ENCODE measurements at regions not wholly inside any gene's neighbourhood (a gene's known extent, or its start where the extent isn't known, plus 50 kb on each side); places are given as distances from the start of the nearest gene placed in this dataset.
"Not testable (repeated sequence)": the region's sequence is repeated elsewhere in the genome, so short reads cannot be mapped to it uniquely, and the experiment has no call there.

DNA sequence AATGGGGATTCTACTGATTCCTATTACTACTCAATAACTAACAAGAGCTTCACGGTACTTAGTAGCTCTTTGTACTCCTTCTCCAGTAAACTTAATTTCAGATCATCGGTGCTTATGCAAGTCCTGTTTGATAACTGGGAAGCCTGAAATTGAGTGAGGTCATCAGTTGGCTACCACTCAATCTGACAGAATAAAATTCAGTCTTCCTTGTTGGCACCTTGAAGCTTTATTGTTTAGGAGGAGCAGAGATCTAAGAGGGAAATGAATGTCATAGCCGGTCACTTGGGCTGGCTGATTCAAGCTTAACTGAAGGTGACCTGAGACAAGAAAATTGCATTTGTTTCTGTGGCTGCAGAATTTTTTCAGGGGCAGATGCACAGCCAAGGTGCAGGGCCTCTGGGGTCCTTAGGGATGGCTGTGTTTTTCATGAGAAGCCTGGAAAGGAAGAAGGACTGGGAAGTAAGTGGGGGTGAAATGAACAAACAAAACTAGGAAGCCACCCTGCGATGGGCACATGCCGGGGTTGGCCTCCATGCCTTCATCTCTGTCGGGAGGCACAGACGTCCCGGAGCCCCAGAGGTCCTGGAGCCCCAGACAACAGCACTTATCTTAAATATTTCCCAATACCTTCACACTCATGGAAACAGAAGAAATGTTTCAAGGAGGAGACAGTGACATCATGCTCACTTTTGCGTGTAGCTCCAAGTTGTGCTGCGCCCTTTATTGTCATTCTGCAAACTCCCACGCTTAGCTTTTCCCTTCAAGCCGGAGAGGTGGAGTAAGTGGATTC is 85.0 kb upstream of the KIF5B start:
- no peak for DNase-seq (ENCODE audit: low read depth, low spot score)

DNA sequence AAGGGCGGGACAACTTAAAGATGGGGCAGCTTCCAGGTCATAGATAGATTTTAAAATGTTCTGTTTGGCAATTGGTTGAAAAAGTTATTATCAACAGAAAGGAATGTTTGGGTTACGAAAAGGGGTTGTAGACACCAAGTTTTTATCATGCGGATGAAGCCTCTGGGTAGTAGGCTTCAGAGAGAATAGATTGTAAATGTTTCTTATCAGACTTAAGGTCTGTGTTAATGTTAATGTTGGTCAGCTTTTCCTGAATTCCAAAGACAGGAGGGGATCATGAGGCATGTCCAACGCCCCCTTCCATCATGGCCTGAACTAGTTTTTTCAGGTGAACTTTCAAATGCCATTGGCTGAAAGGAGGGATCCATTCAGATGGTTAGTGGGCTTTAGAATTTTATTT is 84.2 kb upstream of the KIF5B start:
- DNase-seq (ENCODE audit: low read depth, low spot score): no peak

DNA sequence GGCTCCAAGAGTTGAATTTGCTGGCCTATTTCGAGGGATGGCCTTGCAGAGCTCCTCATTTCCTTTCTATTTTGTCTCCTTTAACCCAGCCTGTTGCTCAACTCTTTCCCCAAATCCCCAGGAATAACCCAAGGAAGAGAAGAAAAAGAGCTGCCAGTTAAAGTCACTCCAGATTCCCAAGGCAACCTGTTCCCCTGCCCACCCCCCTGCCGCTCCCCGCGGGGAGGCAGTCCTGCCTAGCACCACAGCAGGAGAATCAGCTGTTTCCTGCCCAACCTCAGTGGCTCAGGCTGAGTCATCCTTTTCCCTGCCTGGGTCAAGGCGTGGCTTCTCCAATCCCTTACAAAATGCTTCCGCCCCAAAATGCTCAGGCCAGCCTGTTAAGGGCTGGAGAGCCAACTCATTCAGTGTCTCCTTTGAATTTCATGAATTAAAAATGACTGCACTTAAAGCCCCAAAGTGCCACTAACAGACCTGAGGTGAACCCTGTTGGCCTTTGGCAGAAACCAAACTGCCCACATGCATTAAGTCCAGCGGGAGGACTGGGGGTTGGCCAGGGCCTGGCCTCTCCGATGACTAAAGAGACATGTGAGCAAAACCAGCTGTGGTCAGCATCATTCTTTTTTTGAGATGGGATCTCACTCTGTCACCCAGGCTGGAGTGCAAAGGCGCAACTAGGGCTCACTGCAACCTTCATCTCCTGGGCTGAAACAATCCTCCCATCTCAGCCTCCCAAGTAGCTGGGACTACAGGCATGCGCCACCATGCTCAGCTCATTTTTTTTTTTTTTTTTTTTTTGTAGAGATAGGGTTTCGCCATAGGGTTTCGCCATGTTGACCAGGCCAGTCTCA is 83.2 kb upstream of the KIF5B start:
- no peak for DNase-seq (ENCODE audit: low read depth, low spot score)

DNA sequence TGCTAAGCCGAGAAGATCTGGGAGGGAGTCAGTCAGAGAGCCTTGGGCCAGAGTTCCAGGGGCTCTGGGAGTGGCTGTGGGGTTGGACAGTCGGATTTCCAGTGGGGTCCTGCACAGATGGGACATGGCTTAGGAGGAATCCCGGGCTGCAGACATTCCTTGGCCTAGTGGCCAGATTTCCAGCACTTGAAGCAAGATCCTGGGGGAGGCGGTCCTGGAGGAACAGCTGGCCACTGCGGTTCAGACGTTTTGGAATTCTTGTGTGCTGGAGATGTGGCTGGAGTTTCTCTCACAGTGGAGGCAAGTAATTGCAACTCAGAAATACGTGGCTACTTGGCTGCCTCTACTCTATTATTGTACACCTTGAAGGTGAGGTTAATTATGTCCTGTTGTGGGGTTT is 80.7 kb upstream of the KIF5B start:
- DNase-seq (ENCODE audit: low read depth, low spot score): not testable (repeated sequence)

DNA sequence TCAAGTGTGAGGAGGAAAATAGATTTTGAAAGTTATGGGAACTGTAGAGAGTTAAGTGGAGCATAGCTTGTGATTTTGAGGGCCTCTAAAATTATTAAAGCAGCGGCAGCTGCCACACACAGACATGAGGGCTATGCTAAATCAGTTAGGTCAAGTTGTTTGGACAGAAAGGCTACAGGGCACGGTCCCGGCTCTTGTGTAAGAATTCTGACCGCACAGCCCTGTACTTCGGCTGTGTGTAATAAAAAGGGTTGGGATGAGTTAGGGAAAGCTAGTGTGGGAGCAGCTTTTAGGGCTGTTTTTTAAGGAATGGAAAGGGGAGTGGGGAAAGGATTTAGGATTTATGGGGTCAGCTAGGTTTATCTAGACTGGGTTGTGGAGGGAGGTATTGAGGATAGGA is 79.6 kb upstream of the KIF5B start:
- not testable (repeated sequence) for DNase-seq (ENCODE audit: low read depth, low spot score)

DNA sequence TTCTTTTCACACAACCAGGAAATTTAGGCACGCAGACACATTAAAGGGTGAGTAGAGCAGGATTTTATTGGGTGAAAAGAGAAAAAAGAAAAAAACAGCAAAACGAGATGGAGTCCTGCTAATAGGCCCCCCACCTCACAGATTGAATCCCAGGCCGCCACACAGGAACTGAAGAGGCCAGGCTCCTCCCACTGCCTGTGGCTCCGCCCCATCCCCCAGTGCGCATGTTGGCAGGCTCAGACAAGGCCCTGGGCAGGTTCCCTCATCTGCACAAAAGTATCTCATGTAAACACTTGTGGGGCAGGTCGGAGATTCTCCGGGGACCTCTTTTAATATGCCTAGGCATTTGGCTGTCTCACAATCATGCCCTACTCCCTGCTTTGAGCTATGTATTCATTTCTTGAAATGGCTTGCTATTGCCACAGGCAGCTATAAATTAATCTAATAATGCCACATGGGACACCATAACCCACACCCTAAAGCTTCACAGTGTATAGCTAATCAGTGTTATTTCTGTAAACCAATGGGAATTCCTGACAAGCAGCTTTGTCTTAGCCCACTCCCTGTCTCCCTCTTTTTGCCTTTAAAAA is 76.2 kb upstream of the KIF5B start:
- no peak for DNase-seq (ENCODE audit: low read depth, low spot score)

DNA sequence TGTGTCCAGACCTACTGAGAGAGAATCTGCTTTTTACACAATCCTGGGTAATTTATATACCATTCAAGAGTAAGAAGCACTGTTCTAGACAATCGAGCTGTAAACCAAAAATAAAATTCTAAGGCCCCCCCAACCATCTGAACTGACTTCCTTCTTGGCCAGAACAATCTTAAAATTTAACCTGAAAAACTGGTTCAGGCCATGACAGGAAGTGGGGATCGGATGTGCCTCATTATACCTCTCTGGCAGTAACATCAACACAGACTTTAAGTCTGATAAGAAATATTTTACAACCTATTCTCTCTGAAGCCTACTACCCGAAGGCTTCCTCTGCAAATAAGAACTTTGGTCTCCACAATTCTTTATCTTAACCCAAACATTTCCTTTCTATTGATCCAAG is 75.2 kb upstream of the KIF5B start:
- no peak for DNase-seq (ENCODE audit: low read depth, low spot score)

DNA sequence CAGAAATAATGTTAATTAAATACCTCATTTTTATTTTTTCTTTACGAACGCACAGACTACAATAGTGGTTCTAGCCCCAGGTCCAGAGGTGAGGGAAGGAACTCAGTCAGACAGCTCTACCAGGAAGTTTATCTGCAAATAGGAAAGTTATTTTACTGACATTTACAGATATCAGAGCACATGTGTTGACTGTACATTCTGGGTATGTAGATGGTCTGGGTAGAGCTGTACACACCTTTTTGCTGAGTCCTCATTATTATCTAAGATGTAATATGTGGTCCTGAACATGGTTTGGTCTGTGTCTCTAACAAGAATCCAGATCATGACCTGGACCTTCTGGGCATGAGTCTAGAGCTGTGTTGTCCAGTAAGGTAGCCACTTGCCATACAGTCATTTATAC is 74.6 kb upstream of the KIF5B start:
- DNase-seq (ENCODE audit: low read depth, low spot score): no peak

DNA sequence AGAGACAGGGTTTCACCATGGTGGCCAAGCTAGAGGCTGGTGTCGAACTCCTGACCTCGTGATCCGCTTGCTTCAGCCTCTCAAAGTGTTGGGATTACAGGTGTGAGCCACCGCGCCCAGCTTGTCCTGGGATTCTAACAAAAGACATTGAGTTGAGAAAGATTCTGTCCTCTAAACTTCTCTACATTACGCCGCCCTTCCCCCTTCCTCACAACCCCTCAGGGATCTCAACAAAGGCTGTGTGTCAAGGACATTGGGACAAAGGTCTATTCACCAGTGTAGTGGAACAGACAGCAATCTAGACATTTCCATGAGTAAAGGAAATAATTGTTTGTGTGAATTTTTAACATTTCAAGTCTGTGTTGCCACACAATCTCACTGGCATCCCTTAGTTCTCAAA is 68.8 kb upstream of the KIF5B start:
- DNase-seq (ENCODE audit: low read depth, low spot score): no peak

DNA sequence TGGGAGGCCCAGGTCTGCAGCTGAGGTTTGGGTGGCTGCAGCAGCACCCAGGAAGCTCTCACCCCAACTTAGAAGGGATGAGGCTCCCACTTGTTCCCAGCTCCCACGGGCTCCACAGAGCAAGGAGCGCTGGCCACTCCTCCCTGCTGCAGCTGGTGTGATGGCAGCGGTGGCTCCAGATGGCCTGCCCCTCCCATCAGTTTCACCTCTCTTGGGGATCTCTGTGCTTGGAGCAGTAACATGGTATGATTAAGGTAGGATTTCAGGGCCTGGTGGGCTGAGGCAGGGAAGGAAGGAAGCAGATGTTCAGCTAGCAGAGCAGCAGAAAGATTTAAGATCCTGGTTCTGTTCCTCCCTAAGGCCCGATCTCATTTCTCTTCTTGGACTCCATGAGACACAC is 66.8 kb upstream of the KIF5B start:
- no peak for DNase-seq (ENCODE audit: low read depth, low spot score)

DNA sequence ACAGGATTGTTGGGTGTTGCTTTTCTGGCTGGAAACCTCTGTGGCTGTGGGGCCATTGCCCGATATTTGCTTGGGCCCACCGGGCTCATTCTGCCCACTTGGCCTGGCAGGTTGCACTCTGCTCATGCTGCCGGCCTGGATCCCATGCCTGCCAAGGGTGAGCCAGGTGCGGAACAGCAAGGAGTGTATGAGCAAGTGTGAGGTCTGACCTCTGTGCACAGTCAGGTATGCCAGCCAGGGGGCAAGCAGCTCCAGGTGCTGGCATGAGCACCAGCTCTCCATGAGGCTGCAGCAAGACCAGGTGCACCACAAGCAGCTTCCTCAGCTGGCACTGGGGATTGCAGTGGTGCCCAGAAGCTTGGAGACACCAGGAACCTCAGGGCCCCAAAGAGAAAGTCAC is 65.4 kb upstream of the KIF5B start:
- no peak for DNase-seq (ENCODE audit: low read depth, low spot score)

DNA sequence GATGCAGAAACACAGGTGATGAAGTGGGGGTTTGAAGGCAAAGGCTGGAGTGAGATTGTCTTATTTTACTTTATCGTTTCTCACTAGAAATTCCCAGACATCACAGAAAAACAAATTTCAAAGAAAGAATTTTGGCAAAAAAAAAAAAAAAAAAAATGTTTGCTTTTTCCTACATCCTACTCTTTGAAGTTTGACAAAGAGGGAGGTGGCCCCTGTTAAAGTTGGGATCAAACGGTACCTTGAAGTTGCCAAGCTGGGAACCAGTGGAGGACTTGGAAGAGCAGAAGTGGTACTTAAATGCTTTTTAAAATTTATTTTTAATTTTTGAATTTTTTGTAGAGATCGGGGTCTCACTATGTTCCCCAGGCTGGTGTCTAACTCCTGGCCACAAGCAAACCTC is 63.9 kb upstream of the KIF5B start:
- no peak for DNase-seq (ENCODE audit: low read depth, low spot score)

DNA sequence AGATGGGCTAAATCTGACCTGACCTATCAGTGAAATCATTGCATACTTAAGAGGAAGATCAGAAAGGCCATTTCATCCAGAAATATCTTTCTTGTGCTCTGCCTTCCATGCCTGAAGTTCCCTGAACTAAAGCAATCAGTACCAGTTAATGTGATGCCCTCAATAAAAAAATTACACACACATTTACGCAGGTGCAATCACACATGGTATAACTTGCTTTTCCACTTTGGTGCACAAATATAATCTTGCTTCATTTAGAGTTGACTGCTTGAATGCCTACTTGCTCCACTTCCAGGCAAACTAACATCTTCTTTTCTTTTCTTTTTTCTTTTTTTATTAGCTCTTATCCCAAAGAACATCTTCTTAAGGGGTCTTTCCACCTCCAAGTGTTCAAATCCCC is 58.3 kb upstream of the KIF5B start:
- no peak for DNase-seq (ENCODE audit: low read depth, low spot score)

DNA sequence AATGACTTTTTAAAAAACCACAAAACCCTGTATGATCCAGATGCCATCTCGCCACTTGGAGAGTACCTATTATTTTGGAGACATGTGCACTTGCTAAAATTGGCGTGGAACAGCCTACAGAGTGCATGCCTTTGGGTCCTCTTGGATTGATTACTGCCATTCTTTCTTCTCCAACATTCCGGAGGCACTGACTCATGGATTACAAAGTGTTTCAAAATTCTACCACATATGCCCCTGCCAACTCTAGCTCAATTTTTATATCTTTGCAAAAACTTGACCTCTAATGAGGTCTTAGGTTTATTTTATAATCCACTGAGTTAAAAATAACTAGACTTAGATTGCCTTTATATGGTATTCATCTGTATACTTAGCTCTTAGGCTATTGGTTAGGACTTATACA is 55.8 kb upstream of the KIF5B start:
- no peak for DNase-seq (ENCODE audit: low read depth, low spot score)

DNA sequence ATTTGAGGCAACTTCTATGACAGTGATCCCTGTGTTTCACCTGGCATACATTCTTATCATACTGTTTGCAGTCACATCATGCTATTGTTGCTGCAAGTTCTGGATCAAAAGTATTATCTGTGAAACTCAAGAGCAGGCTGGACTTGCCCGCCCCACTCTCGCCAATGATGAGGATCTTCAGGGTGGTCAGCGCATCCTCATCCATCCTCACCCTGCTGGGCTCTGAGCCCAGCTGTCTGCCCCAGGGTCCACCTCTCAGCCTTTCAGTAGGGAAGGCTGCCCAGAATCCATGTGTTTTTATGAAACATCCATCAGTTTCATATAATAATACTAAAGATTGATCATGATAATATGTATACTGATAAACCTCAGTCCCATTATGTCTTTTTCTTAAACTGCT is 55.4 kb upstream of the KIF5B start:
- DNase-seq (ENCODE audit: low read depth, low spot score): no peak

DNA sequence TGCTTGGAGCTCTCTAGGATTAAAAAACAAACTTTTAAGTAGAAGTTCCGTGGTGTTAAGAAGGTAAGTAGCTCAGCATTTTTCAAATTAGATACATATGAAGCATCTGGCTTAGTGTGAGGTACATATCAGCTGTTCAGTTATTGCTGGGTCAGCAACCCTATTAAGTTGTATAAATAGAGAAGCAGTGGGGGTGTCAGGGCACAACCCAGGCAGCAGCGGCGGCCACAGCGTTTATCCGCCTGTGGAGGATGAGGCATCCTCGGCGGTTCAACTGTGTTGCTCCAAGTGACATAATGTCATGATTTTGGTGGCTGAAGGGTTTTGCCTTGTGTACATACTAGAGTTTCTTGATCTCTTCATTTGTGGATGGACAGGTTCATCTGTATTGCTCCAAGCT is 54.6 kb upstream of the KIF5B start:
- no peak for DNase-seq (ENCODE audit: low read depth, low spot score)

DNA sequence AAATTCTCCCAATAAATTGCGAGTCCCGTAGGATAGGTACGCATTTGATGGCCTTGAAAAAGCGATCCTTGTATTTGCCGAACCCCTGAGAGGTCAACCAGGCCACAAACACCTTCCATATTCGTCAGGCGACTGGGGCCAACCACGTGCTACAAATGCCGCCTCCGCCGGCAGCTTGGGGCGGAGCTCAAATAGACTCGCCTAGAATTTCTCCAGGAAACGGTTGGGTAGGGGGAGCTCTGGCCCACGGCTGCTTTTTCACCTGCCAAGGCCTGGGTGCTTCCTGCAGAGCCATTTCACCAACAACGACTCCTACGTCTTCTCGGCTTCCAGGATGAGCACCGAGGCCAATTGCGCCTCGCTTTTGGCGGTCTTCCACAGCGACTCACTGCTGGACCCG is 53.4 kb upstream of the KIF5B start:
- no peak for DNase-seq (ENCODE audit: low read depth, low spot score)

Measured in activated CD4-positive, CD25-positive, alpha-beta regulatory T cell treated with anti-CD3 and anti-CD28 coated beads, Interleukin-2, amount 50 U/mL, for 16 hours (primary cell).